Ishikawa (cell line): ENCODE measurements at regions not wholly inside any gene's neighbourhood (a gene's known extent, or its start where the extent isn't known, plus 50 kb on each side); places are given as distances from the start of the nearest gene placed in this dataset.

Experiments
- CEBPB ChIP-seq: IDR thresholded peaks from 2 replicates; pipeline ENCODE4 v1.6.1; 2012
- CREB1 ChIP-seq: IDR thresholded peaks from 2 replicates; pipeline ENCODE4 v1.6.1; 2012; ENCODE audit warnings: low read depth
- EGR1 ChIP-seq: IDR thresholded peaks from 2 replicates; pipeline ENCODE4 v1.6.1; 2012
- EP300 ChIP-seq: IDR thresholded peaks from 2 replicates; pipeline ENCODE4 v1.6.1; 2012; ENCODE audit warnings: borderline replicate concordance
- FOXM1 ChIP-seq: IDR thresholded peaks from 2 replicates; pipeline ENCODE4 v1.6.1; 2012; ENCODE audit warnings: low read depth, borderline replicate concordance
- MAX ChIP-seq: IDR thresholded peaks from 2 replicates; pipeline ENCODE4 v1.6.1; 2012
- NFIC ChIP-seq: IDR thresholded peaks from 2 replicates; pipeline ENCODE4 v1.6.1; 2012
- RAD21 ChIP-seq: IDR thresholded peaks from 2 replicates; pipeline ENCODE4 v1.6.1; 2012; ENCODE audit warnings: low read depth
- TAF1 ChIP-seq: IDR thresholded peaks from 2 replicates; pipeline ENCODE4 v1.6.1; 2012; ENCODE audit warnings: low read depth, mild to moderate bottlenecking
- TCF12 ChIP-seq: IDR thresholded peaks from 2 replicates; pipeline ENCODE4 v1.6.1; 2012; ENCODE audit warnings: low read depth
- TEAD4 ChIP-seq: IDR thresholded peaks from 2 replicates; pipeline ENCODE4 v1.6.1; 2012
- USF1 ChIP-seq: IDR thresholded peaks from 2 replicates; pipeline ENCODE4 v1.6.1; 2012
- YY1 ChIP-seq: IDR thresholded peaks from 2 replicates; pipeline ENCODE4 v1.6.1; 2012; ENCODE audit warnings: low read depth
- ZBTB7A ChIP-seq: IDR thresholded peaks from 2 replicates; pipeline ENCODE4 v1.6.1; 2012; ENCODE audit warnings: low read depth
- TF ChIP-seq, protein P1 (sequence below): IDR thresholded peaks from 2 replicates; pipeline ENCODE4 v1.6.1; 2012; ENCODE audit warnings: low read depth, mild to moderate bottlenecking

- TF ChIP-seq NFIC, result no peak
- TF ChIP-seq CEBPB, result no peak
These were observed 499.7 kb upstream of the SYT4 start for GRCh38 chr18:43776997-43777396.

DNA sequence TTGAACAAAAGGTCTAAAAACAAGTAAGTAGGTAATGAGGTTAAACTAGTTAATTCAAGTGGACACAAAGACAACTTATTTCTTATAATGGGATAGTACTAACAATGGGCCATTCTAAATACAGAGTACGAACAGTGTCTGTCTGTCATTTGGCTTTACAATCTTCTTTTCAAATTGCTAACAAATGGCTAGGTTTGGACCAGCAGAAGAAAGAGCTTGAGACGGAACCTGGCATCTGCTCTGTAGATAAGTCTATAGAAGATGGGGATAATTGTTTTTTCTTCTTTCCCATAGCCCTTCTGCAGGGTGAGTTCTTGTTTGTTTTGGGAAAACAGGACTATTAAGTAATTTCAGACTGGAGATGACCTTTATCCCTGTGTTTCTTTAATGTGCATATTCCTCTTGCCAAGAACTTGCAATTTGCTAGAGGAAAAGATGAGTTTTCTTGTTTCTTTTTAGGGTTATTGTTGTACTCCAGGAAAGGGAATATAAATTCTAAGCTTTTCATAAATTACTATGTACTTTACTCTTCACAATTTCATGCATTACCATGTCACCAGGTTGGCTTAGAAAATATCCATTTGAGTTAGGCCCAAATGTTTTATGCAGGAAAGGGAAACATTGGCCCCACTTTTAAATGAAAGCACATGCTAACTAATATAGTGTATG, 500.5 kb upstream of the SYT4 start:
- TF ChIP-seq MAX, result no peak
- TF ChIP-seq FOXM1, result no peak
- TF ChIP-seq YY1, result no peak
- no peak for TF ChIP-seq TEAD4
- no peak for TF ChIP-seq ZBTB7A
- no peak for TF ChIP-seq NFIC
- no peak for TF ChIP-seq TCF12
- no peak for TF ChIP-seq EGR1
- TF ChIP-seq CREB1, result no peak
- TF ChIP-seq USF1, result no peak
- TF ChIP-seq TAF1, result no peak
- TF ChIP-seq EP300, result no peak
- TF ChIP-seq CEBPB, result no peak

DNA sequence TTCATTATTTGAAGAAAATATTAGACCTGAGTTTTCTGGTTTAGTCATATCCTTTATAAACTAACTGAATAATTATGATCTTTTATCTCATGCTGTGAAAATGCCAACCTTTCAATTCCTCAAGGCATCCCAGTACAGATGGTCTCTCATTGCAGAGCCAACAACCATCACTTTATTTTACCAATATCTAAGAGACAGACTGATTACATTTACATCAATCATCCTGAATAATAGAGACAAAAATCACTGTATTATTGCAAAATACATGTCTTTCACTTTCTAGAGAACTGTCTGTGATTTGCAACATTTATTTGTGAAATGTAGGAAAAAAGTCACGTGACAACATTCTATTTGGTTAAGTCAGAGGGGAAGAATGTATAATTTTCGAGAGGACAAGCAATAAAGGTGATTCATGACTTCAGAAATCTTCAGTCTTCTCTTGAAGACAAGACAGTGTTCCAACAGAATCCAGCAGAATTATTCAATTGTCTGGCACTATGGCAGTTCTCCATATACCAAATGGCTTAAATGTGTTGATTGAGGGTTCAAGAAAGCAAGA, 503.6 kb upstream of the SYT4 start:
- TF ChIP-seq TAF1 (no peak), ZBTB7A (no peak), CREB1 (no peak), MAX (no peak), YY1 (no peak), TCF12 (no peak)

- TF ChIP-seq RAD21, result no peak
- no peak for TF ChIP-seq MAX
- no peak for TF ChIP-seq YY1
- no peak for TF ChIP-seq EP300
These were observed 507.9 kb upstream of the SYT4 start for GRCh38 chr18:43785158-43785557.

DNA sequence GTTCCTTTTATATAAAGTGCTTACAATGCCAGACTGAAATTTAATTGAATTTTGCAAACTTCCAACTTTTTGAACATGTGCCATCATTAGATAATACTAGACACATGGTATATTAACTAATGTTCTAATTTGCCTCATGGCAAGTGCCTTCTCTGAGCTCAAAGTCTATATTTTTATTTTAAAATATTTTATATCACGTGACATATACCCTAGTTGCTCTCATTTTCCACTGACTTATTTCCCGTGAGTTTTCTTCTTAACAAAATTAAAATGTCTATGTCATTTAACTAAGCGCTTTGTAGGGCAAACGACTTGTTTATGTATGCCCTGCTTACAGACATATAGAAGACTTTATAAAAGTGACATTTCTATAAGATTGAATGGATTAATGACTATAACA, 509.6 kb upstream of the SYT4 start:
- TF ChIP-seq CREB1 (no peak), FOXM1 (no peak), TEAD4 (no peak), MAX (no peak), EGR1 (no peak), NFIC (no peak), TCF12 (no peak), TAF1 (no peak), EP300 (no peak), YY1 (no peak)

DNA sequence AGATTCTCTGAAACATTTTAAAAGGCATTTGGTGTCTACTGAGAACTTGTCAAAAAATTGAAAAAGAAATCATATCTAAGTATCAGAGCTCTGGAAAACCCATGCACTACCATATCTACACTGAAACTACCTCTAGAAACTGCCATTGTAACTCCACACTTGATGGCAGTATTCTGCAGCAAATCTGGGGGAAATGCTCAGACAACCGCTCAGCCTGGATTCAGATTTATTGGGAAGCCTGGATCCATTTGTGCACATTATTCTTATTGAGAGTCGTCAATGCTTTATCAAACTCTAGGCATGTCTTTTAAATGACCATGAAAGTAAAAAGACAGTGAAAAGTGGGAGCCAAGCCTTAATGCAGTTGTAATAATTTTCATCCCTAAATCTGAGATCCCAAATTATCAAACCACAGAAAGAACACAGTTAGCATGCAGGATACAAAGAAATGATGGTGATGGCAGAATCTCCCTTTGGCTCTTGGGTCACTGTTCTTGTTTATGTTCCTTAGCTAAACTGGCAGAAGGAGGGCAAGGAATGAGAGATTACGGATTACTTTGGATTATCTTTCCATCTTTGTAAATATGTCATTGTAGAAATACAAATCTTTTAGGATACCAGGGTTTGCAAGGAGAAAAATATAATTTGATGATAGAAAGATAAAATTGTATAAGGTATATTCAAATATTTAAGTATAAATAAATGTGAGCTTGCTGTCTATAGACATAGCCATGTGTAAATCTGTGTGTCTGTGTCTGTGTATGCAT, 512.1 kb upstream of the SYT4 start:
- TF ChIP-seq MAX (no peak), RAD21 (peak; percentile 40; the same call in 1 of the 2 replicates), TCF12 (no peak)

- TF ChIP-seq EP300, result no peak
- TF ChIP-seq RAD21, result no peak
- TF ChIP-seq NFIC, result no peak
- TF ChIP-seq FOXM1, result no peak
- TF ChIP-seq, protein P1, sequence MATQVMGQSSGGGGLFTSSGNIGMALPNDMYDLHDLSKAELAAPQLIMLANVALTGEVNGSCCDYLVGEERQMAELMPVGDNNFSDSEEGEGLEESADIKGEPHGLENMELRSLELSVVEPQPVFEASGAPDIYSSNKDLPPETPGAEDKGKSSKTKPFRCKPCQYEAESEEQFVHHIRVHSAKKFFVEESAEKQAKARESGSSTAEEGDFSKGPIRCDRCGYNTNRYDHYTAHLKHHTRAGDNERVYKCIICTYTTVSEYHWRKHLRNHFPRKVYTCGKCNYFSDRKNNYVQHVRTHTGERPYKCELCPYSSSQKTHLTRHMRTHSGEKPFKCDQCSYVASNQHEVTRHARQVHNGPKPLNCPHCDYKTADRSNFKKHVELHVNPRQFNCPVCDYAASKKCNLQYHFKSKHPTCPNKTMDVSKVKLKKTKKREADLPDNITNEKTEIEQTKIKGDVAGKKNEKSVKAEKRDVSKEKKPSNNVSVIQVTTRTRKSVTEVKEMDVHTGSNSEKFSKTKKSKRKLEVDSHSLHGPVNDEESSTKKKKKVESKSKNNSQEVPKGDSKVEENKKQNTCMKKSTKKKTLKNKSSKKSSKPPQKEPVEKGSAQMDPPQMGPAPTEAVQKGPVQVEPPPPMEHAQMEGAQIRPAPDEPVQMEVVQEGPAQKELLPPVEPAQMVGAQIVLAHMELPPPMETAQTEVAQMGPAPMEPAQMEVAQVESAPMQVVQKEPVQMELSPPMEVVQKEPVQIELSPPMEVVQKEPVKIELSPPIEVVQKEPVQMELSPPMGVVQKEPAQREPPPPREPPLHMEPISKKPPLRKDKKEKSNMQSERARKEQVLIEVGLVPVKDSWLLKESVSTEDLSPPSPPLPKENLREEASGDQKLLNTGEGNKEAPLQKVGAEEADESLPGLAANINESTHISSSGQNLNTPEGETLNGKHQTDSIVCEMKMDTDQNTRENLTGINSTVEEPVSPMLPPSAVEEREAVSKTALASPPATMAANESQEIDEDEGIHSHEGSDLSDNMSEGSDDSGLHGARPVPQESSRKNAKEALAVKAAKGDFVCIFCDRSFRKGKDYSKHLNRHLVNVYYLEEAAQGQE, result no peak
- no peak for TF ChIP-seq YY1
- no peak for TF ChIP-seq TEAD4
- TF ChIP-seq TCF12, result no peak
- TF ChIP-seq CEBPB, result no peak
- no peak for TF ChIP-seq CREB1
- TF ChIP-seq MAX, result no peak
- TF ChIP-seq TAF1, result no peak
- TF ChIP-seq EGR1, result no peak
- TF ChIP-seq USF1, result no peak
These were observed 516.6 kb upstream of the SYT4 start for GRCh38 chr18:43793910-43794309.
